Panc1 (cell line): ENCODE measurements at regions not wholly inside any gene's neighbourhood (a gene's known extent, or its start where the extent isn't known, plus 50 kb on each side); places are given as distances from the start of the nearest gene placed in this dataset.

Source experiments
- TF ChIP-seq, protein P1 (sequence below): fragments of 450-650 bp; IDR thresholded peaks from 2 replicates; pipeline ENCODE4 v1.5.1; 2017; ENCODE audit warnings: mild to moderate bottlenecking
- TF ChIP-seq, protein P2 (sequence below), 2 experiments: IDR thresholded peaks; 2 replicates each; pipeline ENCODE4 v1.6.1; 2011 to 2012; ENCODE audit warnings: low read depth in 2 of 2, control low read depth in 1 of 2, low read length in 1 of 2, mild to moderate bottlenecking in 1 of 2, moderate library complexity in 1 of 2; ENCODE audit not compliant: insufficient read depth in 1 of 2

DNA sequence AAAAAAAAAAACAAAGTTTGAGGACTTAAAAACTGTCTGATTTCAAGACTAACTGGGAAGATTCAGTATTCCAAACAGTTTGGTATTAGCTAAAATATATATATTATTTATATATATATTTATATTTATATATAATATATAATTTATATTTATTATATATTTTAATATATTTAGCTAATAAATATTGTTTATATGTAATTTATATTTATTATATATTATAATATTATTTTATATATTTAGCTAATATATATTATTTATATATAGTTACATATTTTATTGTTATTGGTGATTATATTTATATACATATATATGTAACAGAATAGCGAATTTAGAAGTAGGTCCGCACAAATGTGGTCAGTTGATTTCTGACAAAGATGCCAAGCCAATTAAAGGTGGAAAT is 480.2 kb upstream of the C1orf87 start:
- TF ChIP-seq, protein P1, sequence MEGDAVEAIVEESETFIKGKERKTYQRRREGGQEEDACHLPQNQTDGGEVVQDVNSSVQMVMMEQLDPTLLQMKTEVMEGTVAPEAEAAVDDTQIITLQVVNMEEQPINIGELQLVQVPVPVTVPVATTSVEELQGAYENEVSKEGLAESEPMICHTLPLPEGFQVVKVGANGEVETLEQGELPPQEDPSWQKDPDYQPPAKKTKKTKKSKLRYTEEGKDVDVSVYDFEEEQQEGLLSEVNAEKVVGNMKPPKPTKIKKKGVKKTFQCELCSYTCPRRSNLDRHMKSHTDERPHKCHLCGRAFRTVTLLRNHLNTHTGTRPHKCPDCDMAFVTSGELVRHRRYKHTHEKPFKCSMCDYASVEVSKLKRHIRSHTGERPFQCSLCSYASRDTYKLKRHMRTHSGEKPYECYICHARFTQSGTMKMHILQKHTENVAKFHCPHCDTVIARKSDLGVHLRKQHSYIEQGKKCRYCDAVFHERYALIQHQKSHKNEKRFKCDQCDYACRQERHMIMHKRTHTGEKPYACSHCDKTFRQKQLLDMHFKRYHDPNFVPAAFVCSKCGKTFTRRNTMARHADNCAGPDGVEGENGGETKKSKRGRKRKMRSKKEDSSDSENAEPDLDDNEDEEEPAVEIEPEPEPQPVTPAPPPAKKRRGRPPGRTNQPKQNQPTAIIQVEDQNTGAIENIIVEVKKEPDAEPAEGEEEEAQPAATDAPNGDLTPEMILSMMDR = no peak
- TF ChIP-seq, protein P2, sequence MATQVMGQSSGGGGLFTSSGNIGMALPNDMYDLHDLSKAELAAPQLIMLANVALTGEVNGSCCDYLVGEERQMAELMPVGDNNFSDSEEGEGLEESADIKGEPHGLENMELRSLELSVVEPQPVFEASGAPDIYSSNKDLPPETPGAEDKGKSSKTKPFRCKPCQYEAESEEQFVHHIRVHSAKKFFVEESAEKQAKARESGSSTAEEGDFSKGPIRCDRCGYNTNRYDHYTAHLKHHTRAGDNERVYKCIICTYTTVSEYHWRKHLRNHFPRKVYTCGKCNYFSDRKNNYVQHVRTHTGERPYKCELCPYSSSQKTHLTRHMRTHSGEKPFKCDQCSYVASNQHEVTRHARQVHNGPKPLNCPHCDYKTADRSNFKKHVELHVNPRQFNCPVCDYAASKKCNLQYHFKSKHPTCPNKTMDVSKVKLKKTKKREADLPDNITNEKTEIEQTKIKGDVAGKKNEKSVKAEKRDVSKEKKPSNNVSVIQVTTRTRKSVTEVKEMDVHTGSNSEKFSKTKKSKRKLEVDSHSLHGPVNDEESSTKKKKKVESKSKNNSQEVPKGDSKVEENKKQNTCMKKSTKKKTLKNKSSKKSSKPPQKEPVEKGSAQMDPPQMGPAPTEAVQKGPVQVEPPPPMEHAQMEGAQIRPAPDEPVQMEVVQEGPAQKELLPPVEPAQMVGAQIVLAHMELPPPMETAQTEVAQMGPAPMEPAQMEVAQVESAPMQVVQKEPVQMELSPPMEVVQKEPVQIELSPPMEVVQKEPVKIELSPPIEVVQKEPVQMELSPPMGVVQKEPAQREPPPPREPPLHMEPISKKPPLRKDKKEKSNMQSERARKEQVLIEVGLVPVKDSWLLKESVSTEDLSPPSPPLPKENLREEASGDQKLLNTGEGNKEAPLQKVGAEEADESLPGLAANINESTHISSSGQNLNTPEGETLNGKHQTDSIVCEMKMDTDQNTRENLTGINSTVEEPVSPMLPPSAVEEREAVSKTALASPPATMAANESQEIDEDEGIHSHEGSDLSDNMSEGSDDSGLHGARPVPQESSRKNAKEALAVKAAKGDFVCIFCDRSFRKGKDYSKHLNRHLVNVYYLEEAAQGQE (IDR thresholded peaks at IDR 0.05; ENCODE audit: insufficient read depth in 1 of 2, low read depth in 2 of 2, low read length in 1 of 2) = no peak
